ENCODE measurements at regions not wholly inside any gene's neighbourhood (a gene's known extent, or its start where the extent isn't known, plus 50 kb on each side); places are given as distances from the start of the nearest gene placed in this dataset.

DNA sequence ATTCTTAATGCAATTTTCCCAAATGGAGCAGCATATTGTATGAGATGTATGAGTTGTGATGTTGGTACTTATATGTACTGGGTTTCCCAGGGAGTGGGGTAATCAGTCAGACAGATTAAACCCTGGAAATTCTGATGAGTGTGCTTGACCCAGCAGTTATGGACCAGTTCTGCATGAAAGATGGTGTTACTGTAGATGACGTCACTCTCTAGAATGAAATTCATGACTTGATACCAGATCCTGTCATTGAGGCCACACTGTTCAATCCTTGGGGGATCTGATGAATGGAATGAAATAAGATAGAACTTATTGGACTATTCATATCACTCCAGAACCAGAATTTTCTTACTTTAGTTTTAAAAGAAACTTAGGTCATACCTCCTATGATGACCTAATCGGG lies 534.3 kb downstream of the PLXDC2 start:
- peaks cover 4 to 6% of the 10 kb centered on the region in 2 donors for H3K9me3 Mint-ChIP-seq
- H3K36me3 Mint-ChIP-seq, result no peaks in the 10 kb centered on the region
- ATAC-seq (no peak), DNase-seq (ENCODE audit: low spot score in 2 of 2) (no peak)
- no peak overlapping the region for H3K27ac Mint-ChIP-seq

- DNase-seq (ENCODE audit: low spot score in 2 of 2), result no peak
- Mint-ChIP-seq H3K27ac (no peak overlapping the region), H3K9me3 (peaks cover 26 to 29% of the 10 kb centered on the region in 2 donors), H3K36me3 (peaks cover 0 to 20% of the 10 kb centered on the region in 2 donors)
- no peak for ATAC-seq
Observed at GRCh38 chr10:20343036-20343435, 526.8 kb downstream of the PLXDC2 start.
